H1 (cell line): ENCODE measurements at regions not wholly inside any gene's neighbourhood (a gene's known extent, or its start where the extent isn't known, plus 50 kb on each side); places are given as distances from the start of the nearest gene placed in this dataset.

Experiments used
- CTCF ChIA-PET: fragments of 300-600 bp; sonication (Branson Sonifier 250); formaldehyde crosslinking; loops from one replicate; lab custom pipeline; 2021; ENCODE audit not compliant: partially characterized antibody; lab: Charles Lee
- POLR2A ChIA-PET: fragments of 300-600 bp; sonication (Branson Sonifier 250); formaldehyde crosslinking; loops from one replicate; lab custom pipeline; 2021; ENCODE audit warnings: inconsistent platforms; ENCODE audit not compliant: partially characterized antibody; lab: Charles Lee
- DNase-seq, 2 experiments: peaks; one replicate each; pipeline versions ENCODE4 v3.0.0 to v3.0.0-alpha.2; 2010 to 2022; ENCODE audit warnings: low spot score in 2 of 2, low read depth in 1 of 2, mixed read lengths in 1 of 2
- FAIRE-seq: peaks from 2 replicates; lab custom pipeline; 2011; peaks lifted over from hg19 to GRCh38; lab: Jason Lieb, UNC
- H2AFZ ChIP-seq: 2 replicates; pipeline ENCODE4 v1.8.1; 2012; ENCODE audit warnings: low read length, inconsistent platforms
- H2AK5ac ChIP-seq: 2 replicates; pipeline ENCODE4 v1.6.1; 2013; ENCODE audit warnings: low read depth, low read length
- H2BK120ac ChIP-seq: replicated peaks from 2 replicates; pipeline ENCODE3; 2013; ENCODE audit warnings: low read depth, low read length, inconsistent platforms
- H2BK12ac ChIP-seq: 2 replicates; pipeline ENCODE4 v1.6.1; 2013; ENCODE audit warnings: low read depth, low read length
- H2BK15ac ChIP-seq: 2 replicates; pipeline ENCODE4 v1.6.1; 2013; ENCODE audit warnings: low read length
- H2BK20ac ChIP-seq: 2 replicates; pipeline ENCODE4 v1.6.1; 2013; ENCODE audit warnings: low read length
- H2BK5ac ChIP-seq: 2 replicates; pipeline ENCODE4 v1.6.1; 2013; ENCODE audit warnings: low read depth, low read length
- H3K14ac ChIP-seq: 2 replicates; pipeline ENCODE4 v1.6.1; 2013; ENCODE audit warnings: inconsistent platforms; ENCODE audit not compliant: insufficient read length
- H3K18ac ChIP-seq: 2 replicates; pipeline ENCODE4 v1.6.1; 2013; ENCODE audit warnings: low read length; ENCODE audit errors: extremely low read depth
- H3K23ac ChIP-seq: 2 replicates; pipeline ENCODE4 v1.6.1; 2013; ENCODE audit warnings: inconsistent platforms; ENCODE audit not compliant: insufficient read length
- H3K23me2 ChIP-seq: 2 replicates; pipeline ENCODE4 v1.6.1; 2013; ENCODE audit warnings: low read depth, low read length
- H3K27ac ChIP-seq: 2 replicates; pipeline ENCODE4 v1.6.1; 2011; ENCODE audit warnings: low read depth, low read length, inconsistent platforms
- H3K27me3 ChIP-seq, 4 experiments: replicated peaks in 1 of 4; 1 replicate in 1 of 4; 2 replicates in 3 of 4; pipeline versions ENCODE4 v1.6.1 to v1.8.1; 2011 to 2013; ENCODE audit warnings: low read length in 3 of 4, mild to moderate bottlenecking in 3 of 4, inconsistent platforms in 2 of 4, mixed read lengths in 2 of 4, moderate library complexity in 1 of 4; ENCODE audit not compliant: control insufficient read depth in 3 of 4, insufficient read depth in 3 of 4; ENCODE audit errors: extremely low read depth in 1 of 4
- H3K36me3 ChIP-seq, 4 experiments: 2 replicates each; pipeline versions ENCODE4 v1.6.1 to v1.8.1; 2011 to 2013; ENCODE audit warnings: mild to moderate bottlenecking in 4 of 4, low read length in 3 of 4, moderate library complexity in 2 of 4, control low read depth in 1 of 4, inconsistent platforms in 1 of 4; ENCODE audit not compliant: insufficient read depth in 4 of 4, control insufficient read depth in 2 of 4
- H3K4ac ChIP-seq: replicated peaks from 2 replicates; pipeline ENCODE3; 2013; ENCODE audit warnings: low read length, low read depth, mixed read lengths, inconsistent platforms; ENCODE audit not compliant: insufficient read length
- H3K4me1 ChIP-seq, 4 experiments: replicated peaks in 1 of 4; 1 replicate in 1 of 4; 2 replicates in 3 of 4; pipeline versions ENCODE4 v1.6.1 to v1.8.1; 2011 to 2013; ENCODE audit warnings: low read length in 3 of 4, inconsistent platforms in 2 of 4, mixed read lengths in 1 of 4; ENCODE audit not compliant: insufficient read depth in 4 of 4, control insufficient read depth in 3 of 4
- H3K4me2 ChIP-seq, 2 experiments: 2 replicates each; pipeline versions ENCODE4 v1.6.1 to v1.8.1; 2011 to 2013; ENCODE audit warnings: low read depth in 2 of 2, low read length in 2 of 2, control low read depth in 1 of 2, inconsistent platforms in 1 of 2, mild to moderate bottlenecking in 1 of 2; ENCODE audit not compliant: insufficient read depth in 1 of 2
- H3K4me3 ChIP-seq, 4 experiments: fragments of 200-600, 300-600 bp in 1 of 4; sonication (generic), shearing (Covaris generic), sonication (Bioruptor Twin) in 1 of 4; 2 replicates each; pipeline versions ENCODE4 v1.5.1 to v1.8.1; 2011 to 2016; ENCODE audit warnings: low read length in 4 of 4, low read depth in 3 of 4, control low read depth in 2 of 4, inconsistent platforms in 2 of 4, mild to moderate bottlenecking in 2 of 4, mixed read lengths in 1 of 4, moderate library complexity in 1 of 4; ENCODE audit not compliant: insufficient read depth in 2 of 4; ENCODE audit errors: extremely low read depth in 1 of 4
- H3K56ac ChIP-seq: replicated peaks from 2 replicates; pipeline ENCODE3; 2013; ENCODE audit warnings: low read depth, mild to moderate bottlenecking, mixed read lengths, low read length, inconsistent platforms; ENCODE audit not compliant: insufficient read length
- H3K79me1 ChIP-seq: 2 replicates; pipeline ENCODE4 v1.6.1; 2013; ENCODE audit warnings: low read depth, low read length, control low read depth
- H3K79me2 ChIP-seq, 2 experiments: 2 replicates each; pipeline versions ENCODE4 v1.6.1 to v1.8.1; 2012 to 2013; ENCODE audit warnings: low read length in 2 of 2, mild to moderate bottlenecking in 2 of 2, inconsistent platforms in 1 of 2; ENCODE audit not compliant: insufficient read depth in 2 of 2, control insufficient read depth in 1 of 2
- H3K9ac ChIP-seq, 4 experiments: replicated peaks in 1 of 4; 1 replicate in 1 of 4; 2 replicates in 3 of 4; pipeline versions ENCODE4 v1.6.1 to v1.8.1; 2011 to 2013; ENCODE audit warnings: low read depth in 3 of 4, low read length in 3 of 4, control low read depth in 2 of 4, mild to moderate bottlenecking in 2 of 4, moderate library complexity in 2 of 4, inconsistent platforms in 1 of 4; ENCODE audit errors: extremely low read depth in 1 of 4
- H3K9me3 ChIP-seq, 2 experiments: 2 replicates each; pipeline versions ENCODE4 v1.6.1 to v1.8.1; 2012 to 2013; ENCODE audit warnings: mild to moderate bottlenecking in 2 of 2, moderate library complexity in 2 of 2, control low read depth in 1 of 2, inconsistent platforms in 1 of 2, low read depth in 1 of 2, low read length in 1 of 2, mixed read lengths in 1 of 2; ENCODE audit not compliant: insufficient read depth in 2 of 2
- H4K20me1 ChIP-seq, 2 experiments: replicated peaks in 1 of 2; 2 replicates each; pipeline versions ENCODE3 to v1.8.1; 2011 to 2013; ENCODE audit warnings: inconsistent platforms in 2 of 2, low read length in 2 of 2, mild to moderate bottlenecking in 1 of 2; ENCODE audit not compliant: insufficient read depth in 2 of 2, control insufficient read depth in 1 of 2
- H4K5ac ChIP-seq: 2 replicates; pipeline ENCODE4 v1.6.1; 2013; ENCODE audit warnings: low read length, low read depth, mixed read lengths, inconsistent platforms; ENCODE audit not compliant: insufficient read length
- H4K8ac ChIP-seq: 2 replicates; pipeline ENCODE4 v1.8.0; 2013; ENCODE audit warnings: mild to moderate bottlenecking, moderate library complexity, low read length, inconsistent platforms; ENCODE audit not compliant: insufficient read depth; ENCODE audit errors: extremely low read depth
- H4K91ac ChIP-seq: replicated peaks from 2 replicates; pipeline ENCODE3; 2013; ENCODE audit warnings: low read length, mixed read lengths, inconsistent platforms; ENCODE audit not compliant: insufficient read length
- CBX5 ChIP-seq: fragments of 300-800, 300-1000 bp; sonication (generic); IDR thresholded peaks from 2 replicates; pipeline ENCODE4 v1.7.1; 2016; ENCODE audit warnings: antibody characterized with exemption, low read length, low read depth
- EP300 ChIP-seq, 2 experiments: IDR thresholded peaks; 1 replicate in 1 of 2; 2 replicates in 1 of 2; pipeline ENCODE4 v1.6.1; 2011 to 2012; ENCODE audit warnings: low read depth in 2 of 2, low read length in 2 of 2, mild to moderate bottlenecking in 2 of 2, borderline replicate concordance in 1 of 2, inconsistent platforms in 1 of 2, moderate library complexity in 1 of 2
- KDM1A ChIP-seq: fragments of 200-600, 300-600 bp; sonication (generic); IDR thresholded peaks from 2 replicates; pipeline ENCODE4 v1.7.1; 2016; ENCODE audit warnings: mild to moderate bottlenecking, low read length, borderline replicate concordance
- WGBS, 2 experiments: shearing (Covaris generic) in 1 of 2; methylation state at CpG; one replicate each; pipeline versions ENCODE4 v1.1.6 to v1.1.7; 2013 to 2015; ENCODE audit warnings: low lambda C conversion rate in 2 of 2, mixed read lengths in 2 of 2, inconsistent platforms in 1 of 2, low coverage in 1 of 2, missing lambda C conversion rate in 1 of 2; ENCODE audit not compliant: insufficient replicate concordance in 2 of 2, insufficient coverage in 1 of 2, insufficient read length in 1 of 2; ENCODE audit errors: extremely low coverage in 1 of 2, missing lambda C conversion rate in 1 of 2; 5-methylcytosine and 5-hydroxymethylcytosine counted together

- Histone ChIP-seq H3K27ac (no peak overlapping the region), H3K4ac (no peak overlapping the region), H4K91ac (no peak overlapping the region), H3K27me3 (no peaks in the 10 kb centered on the region), H3K4me3 (no peak overlapping the region), H3K23me2 (peaks cover 9% of the 10 kb centered on the region; the same call in 1 of the 2 replicates), H2BK15ac (no peak overlapping the region), H3K23ac (no peak overlapping the region), H2BK12ac (no peak overlapping the region), H3K9ac (no peak overlapping the region), H2BK20ac (no peak overlapping the region), H2AK5ac (no peak overlapping the region), H3K4me1 (peaks cover 0 to 7% (median 4%) of the 10 kb centered on the region in 4 experiments; a peak in 6 of 7 replicates), H3K79me1 (no peaks in the 10 kb centered on the region), H3K18ac (no peak overlapping the region), H3K56ac (no peak overlapping the region), H3K9me3 (no peaks in the 10 kb centered on the region), H3K79me2 (no peaks in the 10 kb centered on the region), H4K20me1 (peaks cover 2% of the 10 kb centered on the region in 2 experiments), H3K4me2 (no peak overlapping the region), H4K5ac (no peak overlapping the region), H3K14ac (no peak overlapping the region), H2AFZ (no peak overlapping the region), H4K8ac (no peak overlapping the region), H2BK5ac (no peak overlapping the region), H2BK120ac (no peak overlapping the region), H3K36me3 (no peaks in the 10 kb centered on the region)
- DNase-seq = peak in 1 of 2 experiments; percentile 39
- peak; percentile 77; the same call in 1 of the 2 replicates for TF ChIP-seq KDM1A
- TF ChIP-seq EP300 (IDR thresholded peaks at IDR 0.05; ENCODE audit: borderline replicate concordance in 1 of 2, low read depth in 2 of 2, low read length in 2 of 2) = no peak
- no peak for TF ChIP-seq CBX5
- POLR2A ChIA-PET = no interaction called here
- CTCF ChIA-PET = interaction anchor here (0.9 to 10.8 kb wide), 11 partner anchors 11 to 275 kb away, joined by 3 to 182 read pairs (median 5); no protein-coding TSS in a partner anchor
- 89% methylated on average over 19 of the region's 19 CpGs; no CpG with 5 or more reads in 1 of the 2 experiments for WGBS, 2 experiments
- FAIRE-seq = no peak
Measured at GRCh38 chr16:85389679-85390470, 223.2 kb upstream of the GSE1 start.
